Stimulated activated CD8-positive, alpha-beta memory T cell treated with anti-CD3 and anti-CD28 coated beads, Interleukin-12 subunit alpha, Interleukin-12 subunit beta, amount 100 ng/mL, for 4 hours (primary cell): ENCODE measurements at regions not wholly inside any gene's neighbourhood (a gene's known extent, or its start where the extent isn't known, plus 50 kb on each side); places are given as distances from the start of the nearest gene placed in this dataset.

Experiments used
- DNase-seq: peaks from one replicate; pipeline ENCODE4 v3.0.0-alpha.2; 2020; ENCODE audit warnings: low read depth

- no peak for DNase-seq
Observed at GRCh38 chr19:31709476-31709875, 360.2 kb upstream of the TSHZ3 start.

GRCh38 chr19:31715249-31715945 is 366.2 kb upstream of the TSHZ3 start:
- DNase-seq = no peak

GRCh38 chr19:31716826-31717225 is 367.6 kb upstream of the TSHZ3 start:
- no peak for DNase-seq

- no peak for DNase-seq
Observed at GRCh38 chr19:31717269-31717923, 368.2 kb upstream of the TSHZ3 start.

GRCh38 chr19:31718032-31718431 is 368.8 kb upstream of the TSHZ3 start:
- no peak for DNase-seq

GRCh38 chr19:31718898-31719297 is 369.7 kb upstream of the TSHZ3 start:
- DNase-seq = no peak

- DNase-seq = no peak
Observed at GRCh38 chr19:31723101-31723500, 373.9 kb upstream of the TSHZ3 start.

- no peak for DNase-seq
Observed at GRCh38 chr19:31725051-31725450, 375.8 kb upstream of the TSHZ3 start.

- no peak for DNase-seq
Observed at GRCh38 chr19:31727536-31727935, 378.3 kb upstream of the TSHZ3 start.

- no peak for DNase-seq
Observed at GRCh38 chr19:31730270-31730669, 381.0 kb upstream of the TSHZ3 start.

- no peak for DNase-seq
Observed at GRCh38 chr19:31733591-31733990, 384.4 kb upstream of the TSHZ3 start.

GRCh38 chr19:31742249-31742648 is 393.0 kb upstream of the TSHZ3 start:
- DNase-seq = no peak

- DNase-seq = no peak
Observed at GRCh38 chr19:31745731-31746130, 396.5 kb upstream of the TSHZ3 start.

- no peak for DNase-seq
Observed at GRCh38 chr19:31749231-31749630, 400.0 kb upstream of the TSHZ3 start.

- DNase-seq = no peak
Observed at GRCh38 chr19:31759359-31759758, 410.1 kb upstream of the TSHZ3 start.

- DNase-seq = no peak
Observed at GRCh38 chr19:31761281-31761913, 412.2 kb upstream of the TSHZ3 start.

- DNase-seq = no peak
Observed at GRCh38 chr19:31770223-31770622, 421.0 kb upstream of the TSHZ3 start.

GRCh38 chr19:31772915-31773314 is 423.7 kb upstream of the TSHZ3 start:
- no peak for DNase-seq

- no peak for DNase-seq
Observed at GRCh38 chr19:31781542-31781941, 432.3 kb upstream of the TSHZ3 start.

GRCh38 chr19:31783592-31783991 is 434.4 kb upstream of the TSHZ3 start:
- DNase-seq = no peak

- no peak for DNase-seq
Observed at GRCh38 chr19:31784671-31785101, 435.4 kb upstream of the TSHZ3 start.

GRCh38 chr19:31801611-31802010 is 452.4 kb upstream of the TSHZ3 start:
- no peak for DNase-seq

GRCh38 chr19:31803835-31804446 is 454.7 kb upstream of the TSHZ3 start:
- DNase-seq = no peak
